ENCODE measurements at regions not wholly inside any gene's neighbourhood (a gene's known extent, or its start where the extent isn't known, plus 50 kb on each side); places are given as distances from the start of the nearest gene placed in this dataset.

DNA sequence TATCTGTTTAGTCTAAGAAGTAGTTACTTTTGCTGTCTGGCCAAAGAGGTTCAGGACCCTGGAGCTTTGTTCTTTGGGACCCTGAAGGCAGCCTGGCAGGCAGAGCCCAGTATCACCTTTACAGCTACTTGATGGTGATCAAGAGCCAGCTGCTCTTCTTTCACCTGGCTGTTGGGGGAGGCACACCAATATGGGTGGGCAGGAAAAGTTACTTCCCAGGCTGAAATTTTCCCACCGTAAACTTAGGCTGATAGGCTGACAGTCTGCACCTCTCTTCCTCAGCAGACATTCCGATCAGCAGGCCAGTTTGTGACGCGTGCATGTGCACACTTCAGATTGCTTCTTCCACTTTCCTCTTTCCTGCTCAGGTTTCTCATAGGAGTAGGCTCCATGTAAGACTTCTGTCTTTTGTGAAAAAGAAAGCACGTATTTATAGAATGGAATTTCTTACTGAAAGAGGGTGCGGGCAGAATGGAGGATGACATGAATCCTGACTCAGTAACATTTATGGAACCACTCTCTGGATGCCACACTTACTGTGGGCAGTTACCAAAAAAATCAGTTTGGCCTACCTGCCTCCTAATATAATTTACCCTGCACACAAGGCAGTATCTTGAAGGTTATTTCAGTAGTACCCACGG lies 223.9 kb upstream of the DMRT1 start:
- no peak for TF ChIP-seq POLR2AphosphoS5 (IDR thresholded peaks at IDR 0.05)
- TF ChIP-seq, protein P1, sequence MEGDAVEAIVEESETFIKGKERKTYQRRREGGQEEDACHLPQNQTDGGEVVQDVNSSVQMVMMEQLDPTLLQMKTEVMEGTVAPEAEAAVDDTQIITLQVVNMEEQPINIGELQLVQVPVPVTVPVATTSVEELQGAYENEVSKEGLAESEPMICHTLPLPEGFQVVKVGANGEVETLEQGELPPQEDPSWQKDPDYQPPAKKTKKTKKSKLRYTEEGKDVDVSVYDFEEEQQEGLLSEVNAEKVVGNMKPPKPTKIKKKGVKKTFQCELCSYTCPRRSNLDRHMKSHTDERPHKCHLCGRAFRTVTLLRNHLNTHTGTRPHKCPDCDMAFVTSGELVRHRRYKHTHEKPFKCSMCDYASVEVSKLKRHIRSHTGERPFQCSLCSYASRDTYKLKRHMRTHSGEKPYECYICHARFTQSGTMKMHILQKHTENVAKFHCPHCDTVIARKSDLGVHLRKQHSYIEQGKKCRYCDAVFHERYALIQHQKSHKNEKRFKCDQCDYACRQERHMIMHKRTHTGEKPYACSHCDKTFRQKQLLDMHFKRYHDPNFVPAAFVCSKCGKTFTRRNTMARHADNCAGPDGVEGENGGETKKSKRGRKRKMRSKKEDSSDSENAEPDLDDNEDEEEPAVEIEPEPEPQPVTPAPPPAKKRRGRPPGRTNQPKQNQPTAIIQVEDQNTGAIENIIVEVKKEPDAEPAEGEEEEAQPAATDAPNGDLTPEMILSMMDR (IDR thresholded peaks at IDR 0.05 in 8 of 11, conservative IDR thresholded peaks at IDR 0.05 in 3 of 11): no peak
- TF ChIP-seq POLR2A (IDR thresholded peaks at IDR 0.05): no peak
